HG02763 (cell line): ENCODE measurements at regions not wholly inside any gene's neighbourhood (a gene's known extent, or its start where the extent isn't known, plus 50 kb on each side); places are given as distances from the start of the nearest gene placed in this dataset.

ENCODE experiments used
- ATAC-seq: cut with Tn5 transposase; IDR thresholded peaks from one replicate; pipeline ENCODE4 v1.9.1; 2021; ENCODE audit warnings: mild to moderate bottlenecking, moderate library complexity; ENCODE audit not compliant: unreplicated experiment

DNA sequence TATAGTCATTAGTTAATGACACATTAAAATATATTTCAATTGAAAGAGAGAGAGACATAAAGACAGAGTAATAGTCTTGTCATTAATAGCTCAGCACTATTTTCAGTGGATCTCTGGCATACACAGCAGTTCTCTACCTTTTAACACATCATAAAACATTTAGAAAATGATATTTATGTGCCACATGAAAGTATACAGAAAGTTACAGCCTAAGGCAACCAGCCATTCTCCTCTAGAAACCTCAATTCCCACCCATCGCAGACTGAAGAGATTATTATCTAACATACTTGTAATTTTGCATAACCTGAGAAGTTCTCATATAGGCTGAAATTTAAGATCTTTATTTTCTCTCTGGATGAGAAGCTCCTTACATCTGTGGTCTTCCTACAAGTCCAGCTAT, 58.7 kb upstream of the FAM83B start:
- ATAC-seq, result no peak
